ENCODE measurements at regions not wholly inside any gene's neighbourhood (a gene's known extent, or its start where the extent isn't known, plus 50 kb on each side); places are given as distances from the start of the nearest gene placed in this dataset.

GRCh38 chr10:128747582-128748346 is 621.5 kb upstream of the MKI67 start:
- DNase-seq (ENCODE audit: low spot score), result no peak

- peak; percentile 17 for DNase-seq (ENCODE audit: low spot score)
Measured at GRCh38 chr10:128751284-128751683, 625.1 kb upstream of the MKI67 start.

GRCh38 chr10:128751851-128752250 is 625.6 kb upstream of the MKI67 start:
- DNase-seq (ENCODE audit: low spot score), result no peak

GRCh38 chr10:128759174-128759573 is 633.0 kb upstream of the MKI67 start:
- DNase-seq (ENCODE audit: low spot score), result no peak

GRCh38 chr10:128763588-128763987 is 637.4 kb upstream of the MKI67 start:
- no peak for DNase-seq (ENCODE audit: low spot score)

- no peak for DNase-seq (ENCODE audit: low spot score)
Measured at GRCh38 chr10:128764190-128764589, 638.0 kb upstream of the MKI67 start.

GRCh38 chr10:128766915-128767314 is 640.7 kb upstream of the MKI67 start:
- no peak for DNase-seq (ENCODE audit: low spot score)

GRCh38 chr10:128774979-128775378 is 648.8 kb upstream of the MKI67 start:
- no peak for DNase-seq (ENCODE audit: low spot score)

- DNase-seq (ENCODE audit: low spot score), result no peak
Measured at GRCh38 chr10:128775743-128776142, 649.5 kb upstream of the MKI67 start.

GRCh38 chr10:128776673-128777252 is 650.5 kb upstream of the MKI67 start:
- DNase-seq (ENCODE audit: low spot score), result no peak

- DNase-seq (ENCODE audit: low spot score), result no peak
Measured at GRCh38 chr10:128777342-128777741, 651.1 kb upstream of the MKI67 start.

GRCh38 chr10:128779416-128779815 is 653.2 kb upstream of the MKI67 start:
- no peak for DNase-seq (ENCODE audit: low spot score)

GRCh38 chr10:128780156-128780761 is 654.0 kb upstream of the MKI67 start:
- no peak for DNase-seq (ENCODE audit: low spot score)

- DNase-seq (ENCODE audit: low spot score), result no peak
Measured at GRCh38 chr10:128781637-128782036, 655.4 kb upstream of the MKI67 start.

GRCh38 chr10:128784444-128784843 is 658.2 kb upstream of the MKI67 start:
- no peak for DNase-seq (ENCODE audit: low spot score)

- DNase-seq (ENCODE audit: low spot score), result no peak
Measured at GRCh38 chr10:128792426-128793140, 666.4 kb upstream of the MKI67 start.

GRCh38 chr10:128793726-128794655 is 667.8 kb upstream of the MKI67 start:
- no peak for DNase-seq (ENCODE audit: low spot score)

- no peak for DNase-seq (ENCODE audit: low spot score)
Measured at GRCh38 chr10:128796396-128796912, 670.2 kb upstream of the MKI67 start.

- no peak for DNase-seq (ENCODE audit: low spot score)
Measured at GRCh38 chr10:128802062-128802461, 665.0 kb upstream of the MGMT start.

- DNase-seq (ENCODE audit: low spot score), result no peak
Measured at GRCh38 chr10:128803790-128804189, 663.3 kb upstream of the MGMT start.

GRCh38 chr10:128804411-128804810 is 662.6 kb upstream of the MGMT start:
- no peak for DNase-seq (ENCODE audit: low spot score)

All from SW480 (cell line).